Anterior cingulate cortex (tissue), 58 donors: ENCODE measurements at regions not wholly inside any gene's neighbourhood (a gene's known extent, or its start where the extent isn't known, plus 50 kb on each side); places are given as distances from the start of the nearest gene placed in this dataset.

Experiments
- DNase-seq, 58 donors: peaks; one replicate each; lab custom pipeline; 2025; lab: John Stamatoyannopoulos, UW

DNA sequence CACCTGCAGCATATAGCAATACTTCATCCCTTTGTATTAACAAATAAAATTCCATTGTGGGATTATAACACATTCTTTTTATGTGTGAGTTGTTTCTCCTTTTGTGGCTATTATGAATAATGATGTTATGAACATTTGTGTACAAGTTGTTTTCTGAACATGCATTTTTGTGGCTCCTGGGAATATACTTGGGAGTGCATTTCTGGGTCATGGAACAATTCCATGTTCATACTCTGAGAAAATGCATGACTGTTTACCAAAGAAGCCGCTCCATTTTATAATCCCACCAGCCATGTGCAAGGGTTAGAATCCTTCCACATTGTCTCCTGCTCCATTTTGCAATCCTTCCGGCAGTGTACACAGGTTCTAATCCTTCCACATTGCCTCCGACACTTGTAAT is 713.8 kb downstream of the TBC1D22A start:
- DNase-seq = no peak

GRCh38 chr22:47474895-47475294 is 712.4 kb downstream of the TBC1D22A start:
- no peak for DNase-seq

DNA sequence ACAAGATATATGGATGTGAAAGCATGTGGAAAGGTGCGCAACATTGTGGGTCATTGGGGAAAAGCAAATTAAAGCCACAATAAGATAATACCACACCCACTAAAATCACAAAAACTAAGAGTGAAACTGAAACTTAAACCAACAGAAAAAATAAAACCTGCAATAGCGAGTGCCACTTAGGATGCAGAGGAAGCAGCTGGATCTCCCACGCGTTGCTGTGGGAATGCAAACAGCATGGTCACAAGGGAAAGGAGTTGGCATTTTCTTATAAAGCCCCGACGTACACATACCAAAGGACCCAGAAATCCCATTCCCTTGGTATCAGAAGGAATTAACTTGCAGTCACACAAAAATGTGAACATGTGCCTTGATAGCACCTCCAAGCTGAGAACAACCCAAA is 712.0 kb downstream of the TBC1D22A start:
- no peak for DNase-seq

DNA sequence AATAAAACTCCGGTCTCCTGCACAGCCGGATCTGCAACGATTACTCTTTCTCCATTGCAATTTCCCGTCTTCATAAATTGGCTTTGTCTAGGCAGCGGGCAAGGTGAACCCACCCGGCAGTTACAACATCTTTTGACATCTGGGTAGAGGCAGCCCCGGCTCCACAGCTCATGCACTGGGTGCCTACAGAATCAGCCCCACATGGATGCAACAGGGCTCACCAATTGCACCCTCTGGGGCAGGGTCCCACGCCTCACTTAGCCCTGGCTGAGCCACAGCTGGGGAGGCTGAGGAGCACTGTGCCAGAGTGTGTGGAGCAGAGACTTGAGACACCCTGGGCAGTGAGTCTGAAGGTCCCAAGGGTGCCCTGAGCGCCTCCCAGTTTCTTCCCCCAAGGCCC is 710.2 kb downstream of the TBC1D22A start:
- DNase-seq = no peak

GRCh38 chr22:47471406-47471805 is 709.0 kb downstream of the TBC1D22A start:
- DNase-seq = no peak

DNA sequence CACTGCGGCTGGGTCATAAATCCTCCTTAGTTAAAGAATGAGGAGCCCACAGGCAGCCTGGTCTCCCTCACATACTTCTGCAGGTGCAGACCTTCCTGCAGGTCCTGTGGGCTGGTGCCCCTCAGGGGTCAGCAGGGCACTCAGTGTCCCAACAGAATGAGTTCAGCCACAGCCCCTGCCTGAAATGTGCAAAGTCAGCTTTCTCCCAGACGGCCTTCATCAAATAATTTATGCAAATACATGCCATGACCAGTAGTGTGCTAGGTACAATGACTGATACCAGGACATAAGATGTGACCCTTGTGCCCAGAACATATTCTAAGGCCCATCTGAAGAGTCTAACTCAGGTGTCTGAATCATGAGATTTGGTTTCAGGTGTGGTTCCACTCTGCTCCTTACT is 703.4 kb downstream of the TBC1D22A start:
- no peak for DNase-seq

DNA sequence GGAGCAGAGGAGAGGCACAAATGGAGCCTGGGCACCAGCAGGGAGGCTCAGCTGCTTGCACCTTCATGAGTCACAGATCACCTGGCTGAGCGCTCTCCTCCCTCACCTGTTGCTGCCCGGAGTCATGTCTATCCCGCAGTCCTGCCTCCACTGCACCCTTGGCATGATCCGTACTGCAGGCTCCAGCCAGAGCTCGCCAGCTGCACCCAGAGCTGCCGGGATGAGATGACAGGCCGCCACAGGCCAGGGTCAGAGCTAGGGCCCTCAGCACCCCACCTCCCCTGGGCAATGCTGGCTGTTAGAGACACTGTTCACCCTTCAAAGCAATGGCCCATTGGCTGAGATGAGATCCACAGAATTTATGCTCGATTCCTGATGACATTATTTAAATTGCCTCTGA is 702.8 kb downstream of the TBC1D22A start:
- DNase-seq = no peak

DNA sequence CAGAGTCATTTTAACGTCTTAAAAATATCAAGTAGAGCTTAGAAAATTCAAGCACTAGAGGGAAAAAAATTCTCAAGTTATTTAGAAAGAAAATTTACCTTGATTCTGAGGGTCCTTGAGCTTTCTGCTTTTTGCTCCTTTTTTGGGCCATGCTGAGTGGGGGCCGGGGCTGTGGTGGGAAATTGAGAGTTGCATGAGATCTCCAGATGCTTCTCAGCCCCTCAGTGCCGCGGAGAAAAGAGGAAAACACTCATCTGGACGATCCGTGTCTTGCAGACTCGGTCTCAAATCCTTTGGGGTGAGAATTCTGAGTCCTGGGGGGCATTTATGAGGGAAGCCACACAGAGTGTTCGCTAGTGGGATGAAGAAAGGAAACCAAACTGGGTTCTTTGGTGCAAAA is 700.8 kb downstream of the TBC1D22A start:
- no peak for DNase-seq

DNA sequence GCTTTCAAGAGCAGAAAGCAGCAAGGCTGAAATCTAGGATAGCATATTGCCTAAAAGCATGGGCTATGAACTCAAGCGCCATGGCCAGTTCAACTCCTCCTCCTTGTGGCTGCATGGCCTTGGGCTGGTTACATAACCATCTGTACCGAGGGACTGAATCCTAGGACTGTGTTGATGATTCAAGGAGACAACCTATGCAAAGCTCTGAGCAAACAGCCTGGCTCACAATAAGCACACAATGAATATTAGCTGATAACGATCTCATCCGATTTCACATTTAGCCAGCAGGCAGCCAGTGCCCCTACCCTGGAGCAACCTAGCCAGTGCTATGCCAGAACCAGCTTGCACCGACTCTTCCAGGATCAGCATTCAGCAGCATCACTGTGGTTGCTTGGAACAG is 698.4 kb downstream of the TBC1D22A start:
- no peak for DNase-seq

GRCh38 chr22:47460176-47460575 is 697.7 kb downstream of the TBC1D22A start:
- peak in 20 of 58 donors; percentile 5 to 65 (median 20) for DNase-seq

DNA sequence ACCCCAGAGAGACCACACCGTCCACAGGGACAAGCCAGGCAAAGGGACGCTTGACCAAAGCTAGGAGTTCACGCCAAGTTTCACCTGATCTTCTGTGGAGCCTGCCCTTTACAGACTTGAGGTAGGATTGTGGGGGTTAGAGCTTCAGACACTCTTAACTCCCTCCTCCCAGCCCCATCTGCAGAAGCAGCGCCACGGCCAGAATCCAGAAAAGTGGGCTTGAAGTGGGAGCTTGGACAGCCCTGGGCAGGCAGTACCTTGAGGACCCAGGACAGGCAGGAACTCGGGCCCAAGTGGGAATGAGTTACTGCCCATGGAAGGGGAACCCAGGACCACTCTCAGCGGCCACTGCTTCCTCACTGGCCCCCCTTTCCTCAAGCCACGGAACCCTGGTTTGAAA is 695.9 kb downstream of the TBC1D22A start:
- DNase-seq = no peak

GRCh38 chr22:47457509-47458300 is 695.3 kb downstream of the TBC1D22A start:
- no peak for DNase-seq

GRCh38 chr22:47457021-47457420 is 694.6 kb downstream of the TBC1D22A start:
- DNase-seq = no peak

DNA sequence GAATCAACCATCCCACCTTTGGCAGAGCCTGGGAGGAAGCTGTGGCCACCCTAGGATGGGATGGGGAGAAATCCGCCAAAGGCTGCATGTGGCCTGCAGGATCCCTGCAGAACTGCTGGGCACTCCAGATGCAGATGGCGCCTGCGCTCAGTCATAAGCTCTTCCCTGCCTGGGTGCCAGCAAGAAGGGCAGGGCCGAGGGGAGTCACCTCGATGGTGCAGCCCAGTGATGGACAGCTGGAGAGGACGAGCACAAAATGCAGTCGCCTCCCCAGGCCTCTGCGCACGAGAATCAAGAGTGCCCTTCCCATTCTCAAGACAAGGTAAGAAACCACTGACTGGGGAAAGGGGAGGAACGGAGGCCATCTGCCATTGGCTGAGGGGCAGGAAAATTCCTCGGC is 693.6 kb downstream of the TBC1D22A start:
- DNase-seq = no peak

DNA sequence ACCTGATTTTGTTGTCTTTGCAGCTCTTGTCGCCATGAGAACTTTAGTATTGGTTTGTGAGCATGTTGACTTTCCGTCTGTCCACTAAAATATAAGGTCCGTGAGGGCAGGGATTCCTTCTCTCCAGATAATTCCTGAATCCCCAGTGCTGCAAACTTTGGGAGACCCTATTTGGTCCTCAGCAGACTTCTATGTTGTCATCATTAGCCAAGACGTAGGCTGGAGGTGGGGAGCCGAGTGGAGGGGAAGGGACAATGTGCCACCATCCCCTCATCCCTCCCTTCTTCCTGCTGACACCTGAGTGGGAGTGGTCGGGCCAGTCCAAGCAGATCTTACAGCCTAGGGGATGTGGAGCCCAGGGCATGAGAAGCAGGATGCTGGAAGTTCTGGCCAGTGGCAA is 690.6 kb downstream of the TBC1D22A start:
- DNase-seq = no peak

- no peak for DNase-seq
Observed at GRCh38 chr22:47452184-47452583, 689.7 kb downstream of the TBC1D22A start.

DNA sequence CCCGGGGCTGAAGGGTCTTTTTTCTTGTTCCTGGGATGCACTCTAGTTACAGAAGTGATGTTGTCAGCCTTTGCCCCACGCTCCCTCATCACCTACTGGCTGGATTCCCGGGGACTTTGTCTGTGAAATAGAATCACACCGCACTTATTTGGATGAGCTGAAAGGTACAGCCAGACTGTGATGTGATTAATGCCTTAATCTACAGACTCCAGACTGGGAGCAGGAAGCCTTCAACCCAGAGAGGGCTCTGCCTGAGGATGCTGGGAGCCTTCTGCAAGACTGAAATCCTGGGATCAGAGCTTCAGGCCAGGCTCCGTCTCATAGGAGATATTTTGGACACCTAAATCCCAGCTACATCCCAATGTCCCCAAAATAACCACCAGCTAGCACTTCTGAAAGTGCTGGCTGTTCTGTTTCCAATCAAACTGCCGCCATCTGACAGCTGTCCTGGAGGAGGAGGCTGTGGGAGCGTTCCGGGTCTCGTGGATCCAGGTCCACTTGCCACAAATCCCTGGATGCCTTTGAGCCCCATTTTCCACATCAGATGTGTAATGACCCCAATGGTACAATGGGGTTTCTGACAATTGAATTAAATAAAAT is 688.5 kb downstream of the TBC1D22A start:
- DNase-seq = peak in 16 of 58 donors; percentile 4 to 81 (median 26)

- DNase-seq = no peak
Observed at GRCh38 chr22:47449508-47450270, 687.2 kb downstream of the TBC1D22A start.

- no peak for DNase-seq
Observed at GRCh38 chr22:47448231-47449223, 686.1 kb downstream of the TBC1D22A start.
